Thoracic aorta (tissue), 2 donors: ENCODE measurements at regions not wholly inside any gene's neighbourhood (a gene's known extent, or its start where the extent isn't known, plus 50 kb on each side); places are given as distances from the start of the nearest gene placed in this dataset.

Source experiments
- ATAC-seq: fragments of 150-250 bp; one replicate; pipeline ENCODE4 v1.8.0; 2017; ENCODE audit warnings: low read depth; ENCODE audit not compliant: insufficient number of reproducible peaks, low FRiP score
- DNase-seq: peaks from one replicate; pipeline ENCODE4 v3.0.0-alpha.2; 2020; ENCODE audit warnings: low spot score
- H3K27ac ChIP-seq, 2 donors: fragments of 200-600 bp; sonication (generic); 1 replicate in 1 of 2; 2 replicates in 1 of 2; pipeline ENCODE4 v1.5.1; 2016; ENCODE audit warnings: mild to moderate bottlenecking in 2 of 2, moderate library complexity in 2 of 2
- H3K27me3 ChIP-seq: fragments of 200-600 bp; sonication (generic); replicated peaks from 2 replicates; pipeline ENCODE4 v1.6.0; 2016; ENCODE audit warnings: mild to moderate bottlenecking; ENCODE audit not compliant: insufficient read depth
- H3K36me3 ChIP-seq: fragments of 200-600 bp; sonication (generic); one replicate; pipeline ENCODE4 v1.5.1; 2016
- H3K4me1 ChIP-seq, 2 donors: fragments of 200-600 bp; sonication (generic); 1 replicate in 1 of 2; 2 replicates in 1 of 2; pipeline versions ENCODE4 v1.5.1 to v1.6.0; 2016; ENCODE audit warnings: low read depth in 2 of 2, mild to moderate bottlenecking in 1 of 2; ENCODE audit not compliant: control insufficient read depth in 1 of 2
- H3K4me3 ChIP-seq: fragments of 200-600 bp; sonication (generic); 2 replicates; pipeline ENCODE4 v1.5.1; 2016; ENCODE audit warnings: mild to moderate bottlenecking
- H3K9me3 ChIP-seq: fragments of 200-600 bp; sonication (generic); 2 replicates; pipeline ENCODE4 v1.5.1; 2016
- TF ChIP-seq, protein P1 (sequence below): fragments of 200-600 bp; sonication (generic); IDR thresholded peaks from one replicate; pipeline ENCODE4 v1.5.1; 2019; ENCODE audit warnings: antibody characterized with exemption

DNA sequence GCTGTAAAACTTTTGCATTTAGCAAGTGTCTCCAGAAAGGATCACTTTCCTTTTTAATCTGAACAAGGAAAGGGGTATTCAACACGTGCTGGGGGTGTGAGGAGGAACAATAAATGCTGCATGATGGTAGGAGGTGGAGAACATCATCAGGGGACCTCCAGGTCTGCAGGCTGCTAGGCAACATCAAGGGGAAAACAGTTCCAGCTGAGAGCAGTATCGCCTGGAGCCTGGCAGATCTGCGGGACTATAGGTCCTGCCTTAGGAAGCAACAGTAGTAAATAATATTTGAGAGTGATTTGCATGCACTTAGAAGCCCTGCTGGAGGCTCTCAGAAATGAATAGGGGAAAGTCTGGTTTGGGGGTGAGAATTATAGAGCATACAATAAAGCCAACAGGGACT is 175.6 kb downstream of the SUCLG1 start:
- no peaks in the 10 kb centered on the region for H3K4me1 ChIP-seq
- DNase-seq (no peak), ATAC-seq (no peak)
- TF ChIP-seq, protein P1, sequence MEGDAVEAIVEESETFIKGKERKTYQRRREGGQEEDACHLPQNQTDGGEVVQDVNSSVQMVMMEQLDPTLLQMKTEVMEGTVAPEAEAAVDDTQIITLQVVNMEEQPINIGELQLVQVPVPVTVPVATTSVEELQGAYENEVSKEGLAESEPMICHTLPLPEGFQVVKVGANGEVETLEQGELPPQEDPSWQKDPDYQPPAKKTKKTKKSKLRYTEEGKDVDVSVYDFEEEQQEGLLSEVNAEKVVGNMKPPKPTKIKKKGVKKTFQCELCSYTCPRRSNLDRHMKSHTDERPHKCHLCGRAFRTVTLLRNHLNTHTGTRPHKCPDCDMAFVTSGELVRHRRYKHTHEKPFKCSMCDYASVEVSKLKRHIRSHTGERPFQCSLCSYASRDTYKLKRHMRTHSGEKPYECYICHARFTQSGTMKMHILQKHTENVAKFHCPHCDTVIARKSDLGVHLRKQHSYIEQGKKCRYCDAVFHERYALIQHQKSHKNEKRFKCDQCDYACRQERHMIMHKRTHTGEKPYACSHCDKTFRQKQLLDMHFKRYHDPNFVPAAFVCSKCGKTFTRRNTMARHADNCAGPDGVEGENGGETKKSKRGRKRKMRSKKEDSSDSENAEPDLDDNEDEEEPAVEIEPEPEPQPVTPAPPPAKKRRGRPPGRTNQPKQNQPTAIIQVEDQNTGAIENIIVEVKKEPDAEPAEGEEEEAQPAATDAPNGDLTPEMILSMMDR, result no peak
- no peaks in the 10 kb centered on the region for H3K9me3 ChIP-seq
- no peak overlapping the region for H3K4me3 ChIP-seq
- no peaks in the 10 kb centered on the region for H3K36me3 ChIP-seq
- H3K27ac ChIP-seq, result no peak overlapping the region
- H3K27me3 ChIP-seq, result no peaks in the 10 kb centered on the region

DNA sequence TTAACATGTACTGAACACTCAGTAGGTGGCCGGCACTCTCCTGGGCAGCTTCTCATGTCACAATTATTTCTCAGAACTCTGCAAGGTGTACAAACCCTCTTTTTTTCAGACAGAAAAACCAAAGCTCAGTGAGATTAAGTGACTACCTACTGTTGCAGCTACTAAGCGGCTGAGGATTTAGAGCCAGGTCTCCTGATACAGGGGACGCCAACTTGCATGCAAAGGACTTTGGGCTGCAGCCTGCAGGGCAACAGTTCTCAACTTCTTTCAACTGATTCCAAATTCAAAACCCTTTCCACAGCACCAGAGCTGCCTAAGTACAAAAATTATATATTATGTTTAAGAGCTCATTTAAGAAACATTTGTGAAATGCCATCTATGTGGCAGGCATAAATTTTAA is 177.6 kb downstream of the SUCLG1 start:
- no peak for ATAC-seq
- no peak for DNase-seq
- H3K4me1 ChIP-seq, result no peaks in the 10 kb centered on the region
- TF ChIP-seq, protein P1, result no peak
- no peaks in the 10 kb centered on the region for H3K36me3 ChIP-seq
- H3K9me3 ChIP-seq, result no peaks in the 10 kb centered on the region
- no peak overlapping the region for H3K27ac ChIP-seq
- H3K27me3 ChIP-seq, result no peaks in the 10 kb centered on the region
- H3K4me3 ChIP-seq, result no peak overlapping the region

- Histone ChIP-seq H3K9me3 (no peaks in the 10 kb centered on the region), H3K4me3 (no peak overlapping the region), H3K27me3 (no peaks in the 10 kb centered on the region), H3K4me1 (no peaks in the 10 kb centered on the region), H3K36me3 (no peaks in the 10 kb centered on the region), H3K27ac (no peak overlapping the region)
- ATAC-seq (no peak), DNase-seq (no peak)
- TF ChIP-seq, protein P1, result no peak
Measured at GRCh38 chr2:84280873-84281272, 178.2 kb downstream of the SUCLG1 start.

GRCh38 chr2:84278386-84278785 is 180.7 kb downstream of the SUCLG1 start:
- no peaks in the 10 kb centered on the region for H3K36me3 ChIP-seq
- no peak overlapping the region for H3K27ac ChIP-seq
- ATAC-seq (no peak), DNase-seq (no peak)
- no peaks in the 10 kb centered on the region for H3K9me3 ChIP-seq
- H3K4me3 ChIP-seq, result no peak overlapping the region
- TF ChIP-seq, protein P1, result no peak
- H3K4me1 ChIP-seq, result no peaks in the 10 kb centered on the region
- no peaks in the 10 kb centered on the region for H3K27me3 ChIP-seq

DNA sequence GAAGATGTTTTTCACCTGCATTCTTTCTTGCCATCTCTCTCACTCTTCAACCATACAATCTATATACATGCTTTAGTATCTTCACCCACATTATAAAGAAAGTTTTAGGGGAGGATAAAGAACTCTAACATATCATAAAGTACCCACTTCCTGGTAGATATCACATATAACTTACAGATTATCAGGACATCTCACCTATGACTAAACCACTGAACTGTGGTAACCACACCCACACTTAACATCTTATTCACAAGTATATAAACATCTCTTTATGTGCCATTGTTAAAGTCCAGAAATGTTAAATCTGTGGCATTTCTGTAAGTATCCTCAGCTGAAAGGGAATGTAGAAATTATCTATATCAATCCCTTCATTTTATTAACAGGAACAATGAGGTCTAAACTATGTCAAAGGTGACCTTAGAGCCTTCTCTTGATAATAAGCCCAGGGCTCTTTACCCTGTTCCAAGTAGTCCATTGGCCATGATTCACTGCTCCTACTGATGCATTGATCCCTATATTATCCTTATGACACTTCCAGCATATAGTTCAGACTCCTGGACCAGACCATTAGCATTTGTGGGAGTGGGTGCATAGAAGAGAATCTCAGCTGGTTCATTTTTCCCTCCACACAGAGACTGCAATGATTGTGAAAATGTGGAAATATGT is 182.4 kb downstream of the SUCLG1 start:
- Histone ChIP-seq H3K9me3 (no peaks in the 10 kb centered on the region), H3K27me3 (no peaks in the 10 kb centered on the region), H3K27ac (no peak overlapping the region), H3K36me3 (no peaks in the 10 kb centered on the region), H3K4me1 (no peaks in the 10 kb centered on the region), H3K4me3 (no peak overlapping the region)
- DNase-seq (no peak), ATAC-seq (no peak)
- TF ChIP-seq, protein P1, result no peak
